Gastroesophageal sphincter (tissue), 3 donors: ENCODE measurements at regions not wholly inside any gene's neighbourhood (a gene's known extent, or its start where the extent isn't known, plus 50 kb on each side); places are given as distances from the start of the nearest gene placed in this dataset.

Experiments used
- CTCF ChIP-seq, 4 experiments: fragments of 200-600 bp in 2 of 4; fragments of 450-650 bp in 2 of 4; sonication (generic) in 1 of 4; IDR thresholded peaks; one replicate each; pipeline ENCODE4 v1.5.1; 2017 to 2019; ENCODE audit warnings: antibody characterized with exemption in 4 of 4, mild to moderate bottlenecking in 2 of 4, moderate library complexity in 2 of 4
- EP300 ChIP-seq: sonication (generic); formaldehyde crosslinking; IDR thresholded peaks from one replicate; pipeline ENCODE4 v1.6.1; 2017; ENCODE audit warnings: antibody characterized with exemption, mild to moderate bottlenecking
- POLR2A ChIP-seq, 2 donors: fragments of 450-650 bp; IDR thresholded peaks; one replicate each; pipeline ENCODE4 v1.6.1; 2017; ENCODE audit warnings: antibody characterized with exemption in 2 of 2, mild to moderate bottlenecking in 2 of 2, moderate library complexity in 1 of 2

- TF ChIP-seq CTCF (IDR thresholded peaks at IDR 0.05) (no peak), POLR2A (IDR thresholded peaks at IDR 0.05) (no peak), EP300 (no peak)
Measured at GRCh38 chr16:63922560-63922959, 1199.3 kb downstream of the CDH11 start.
